ENCODE measurements at regions not wholly inside any gene's neighbourhood (a gene's known extent, or its start where the extent isn't known, plus 50 kb on each side); places are given as distances from the start of the nearest gene placed in this dataset.

GRCh38 chr4:31379364-31379763 lies 659.2 kb downstream of the PCDH7 start:
- no peaks in the 10 kb centered on the region for H3F3A ChIP-seq (ENCODE audit: low read length, unreplicated experiment)
- no peak overlapping the region for H2AFZ ChIP-seq (ENCODE audit: low read length)
- no peak for ATAC-seq
- no peak for DNase-seq
- no peaks in the 10 kb centered on the region for H3K4me1 ChIP-seq (ENCODE audit: insufficient read depth, low read length)
- TF ChIP-seq EZH2 (IDR thresholded peaks at IDR 0.05; ENCODE audit: low read length, unreplicated experiment) (no peak), CTCF (conservative IDR thresholded peaks at IDR 0.05; ENCODE audit: low read depth, low read length) (no peak), EZH2phosphoT487 (IDR thresholded peaks at IDR 0.05; ENCODE audit: borderline replicate concordance, low read length) (no peak)
- no peaks in the 10 kb centered on the region for H3K9me3 ChIP-seq (ENCODE audit: low read length)
- no peaks in the 10 kb centered on the region for H3K27me3 ChIP-seq (ENCODE audit: low read length)
- no peak overlapping the region for H3K27ac ChIP-seq (ENCODE audit: low read length)
- CTCF ChIA-PET: no interaction called here
- BruUV-seq (replicated peaks): no TSS peak
- H3K9ac ChIP-seq (ENCODE audit: low read length): no peak overlapping the region
- no peaks in the 10 kb centered on the region for H4K20me1 ChIP-seq (ENCODE audit: low read length)
- intact Hi-C loops (cut with micrococcal nuclease): loop anchor here (10.0 kb wide), 1 partner anchor 665 kb away; no protein-coding TSS in a partner anchor
- no peaks in the 10 kb centered on the region for H3K9me2 ChIP-seq (replicated peaks; ENCODE audit: low read length)
- H3K4me2 ChIP-seq (ENCODE audit: low read length): no peak overlapping the region
- no peaks in the 10 kb centered on the region for H3K36me3 ChIP-seq (ENCODE audit: low read depth, low read length)
- POLR2A ChIA-PET (ENCODE audit: unreplicated experiment): no interaction called here
- no peak overlapping the region for H3K4me3 ChIP-seq (ENCODE audit: low read length)
- no peaks in the 10 kb centered on the region for H3K79me2 ChIP-seq (ENCODE audit: low read length)

- no peak overlapping the region for H3K27ac ChIP-seq (ENCODE audit: low read length)
- no peak overlapping the region for H3K4me2 ChIP-seq (ENCODE audit: low read length)
- CTCF ChIA-PET: no interaction called here
- TF ChIP-seq EZH2 (IDR thresholded peaks at IDR 0.05; ENCODE audit: low read length, unreplicated experiment) (no peak), CTCF (conservative IDR thresholded peaks at IDR 0.05; ENCODE audit: low read depth, low read length) (no peak), EZH2phosphoT487 (IDR thresholded peaks at IDR 0.05; ENCODE audit: borderline replicate concordance, low read length) (no peak)
- H3K9me2 ChIP-seq (replicated peaks; ENCODE audit: low read length): no peaks in the 10 kb centered on the region
- intact Hi-C loops (cut with micrococcal nuclease): no loop called here
- no peaks in the 10 kb centered on the region for H3K36me3 ChIP-seq (ENCODE audit: low read depth, low read length)
- no peaks in the 10 kb centered on the region for H3F3A ChIP-seq (ENCODE audit: low read length, unreplicated experiment)
- no peak for DNase-seq
- no peaks in the 10 kb centered on the region for H3K9me3 ChIP-seq (ENCODE audit: low read length)
- H3K27me3 ChIP-seq (ENCODE audit: low read length): no peaks in the 10 kb centered on the region
- H2AFZ ChIP-seq (ENCODE audit: low read length): no peak overlapping the region
- BruUV-seq (replicated peaks): no TSS peak
- H3K4me3 ChIP-seq (ENCODE audit: low read length): no peak overlapping the region
- no peak for ATAC-seq
- H3K79me2 ChIP-seq (ENCODE audit: low read length): no peaks in the 10 kb centered on the region
- H3K9ac ChIP-seq (ENCODE audit: low read length): no peak overlapping the region
- no peaks in the 10 kb centered on the region for H3K4me1 ChIP-seq (ENCODE audit: insufficient read depth, low read length)
- POLR2A ChIA-PET (ENCODE audit: unreplicated experiment): no interaction called here
- no peaks in the 10 kb centered on the region for H4K20me1 ChIP-seq (ENCODE audit: low read length)
Measured at GRCh38 chr4:31383767-31384166, 663.6 kb downstream of the PCDH7 start.

GRCh38 chr4:31390849-31391248 lies 670.7 kb downstream of the PCDH7 start:
- H3K9me3 ChIP-seq (ENCODE audit: low read length): no peaks in the 10 kb centered on the region

More at GRCh38 chr4:31390849-31391248, 670.7 kb downstream of the PCDH7 start:
- H2AFZ ChIP-seq (ENCODE audit: low read length): no peak overlapping the region
- H3K79me2 ChIP-seq (ENCODE audit: low read length): no peaks in the 10 kb centered on the region
- ATAC-seq (no peak), DNase-seq (no peak)
- TF ChIP-seq CTCF (conservative IDR thresholded peaks at IDR 0.05; ENCODE audit: low read depth, low read length): no peak
- no peak for TF ChIP-seq EZH2 (IDR thresholded peaks at IDR 0.05; ENCODE audit: low read length, unreplicated experiment)
- TF ChIP-seq EZH2phosphoT487 (IDR thresholded peaks at IDR 0.05; ENCODE audit: borderline replicate concordance, low read length): no peak
- no TSS peak for BruUV-seq (replicated peaks)
- no peaks in the 10 kb centered on the region for H3K36me3 ChIP-seq (ENCODE audit: low read depth, low read length)
- ChIA-PET CTCF (interaction anchor here (0.5 kb wide), 1 partner anchor 16 kb away, joined by 3 read pairs; no protein-coding TSS in a partner anchor), POLR2A (ENCODE audit: unreplicated experiment) (no interaction called here)
- peaks cover 13% of the 10 kb centered on the region; the same call in 1 of the 2 replicates for H3K4me1 ChIP-seq (ENCODE audit: insufficient read depth, low read length)
- H3K4me2 ChIP-seq (ENCODE audit: low read length): no peak overlapping the region
- H3F3A ChIP-seq (ENCODE audit: low read length, unreplicated experiment): no peaks in the 10 kb centered on the region
- no peak overlapping the region for H3K9ac ChIP-seq (ENCODE audit: low read length)
- no peak overlapping the region for H3K4me3 ChIP-seq (ENCODE audit: low read length)
- intact Hi-C loops (cut with micrococcal nuclease): no loop called here
- H4K20me1 ChIP-seq (ENCODE audit: low read length): no peaks in the 10 kb centered on the region
- H3K9me2 ChIP-seq (replicated peaks; ENCODE audit: low read length): no peaks in the 10 kb centered on the region
- H3K27ac ChIP-seq (ENCODE audit: low read length): no peak overlapping the region
- no peaks in the 10 kb centered on the region for H3K27me3 ChIP-seq (ENCODE audit: low read length)
